NB4 (cell line): ENCODE measurements at regions not wholly inside any gene's neighbourhood (a gene's known extent, or its start where the extent isn't known, plus 50 kb on each side); places are given as distances from the start of the nearest gene placed in this dataset.

Experiments used
- POLR2A ChIP-seq: IDR thresholded peaks from 2 replicates; pipeline ENCODE4 v1.6.1; 2011; ENCODE audit warnings: mild to moderate bottlenecking; ENCODE audit not compliant: insufficient read length; ENCODE audit errors: extremely low read depth
- TF ChIP-seq, protein P1 (sequence below): IDR thresholded peaks from one replicate; pipeline ENCODE4 v1.5.1; 2012; ENCODE audit warnings: low read depth, low read length

GRCh38 chr1:221525749-221526148, 216.1 kb downstream of the DUSP10 start:
- TF ChIP-seq, protein P1, sequence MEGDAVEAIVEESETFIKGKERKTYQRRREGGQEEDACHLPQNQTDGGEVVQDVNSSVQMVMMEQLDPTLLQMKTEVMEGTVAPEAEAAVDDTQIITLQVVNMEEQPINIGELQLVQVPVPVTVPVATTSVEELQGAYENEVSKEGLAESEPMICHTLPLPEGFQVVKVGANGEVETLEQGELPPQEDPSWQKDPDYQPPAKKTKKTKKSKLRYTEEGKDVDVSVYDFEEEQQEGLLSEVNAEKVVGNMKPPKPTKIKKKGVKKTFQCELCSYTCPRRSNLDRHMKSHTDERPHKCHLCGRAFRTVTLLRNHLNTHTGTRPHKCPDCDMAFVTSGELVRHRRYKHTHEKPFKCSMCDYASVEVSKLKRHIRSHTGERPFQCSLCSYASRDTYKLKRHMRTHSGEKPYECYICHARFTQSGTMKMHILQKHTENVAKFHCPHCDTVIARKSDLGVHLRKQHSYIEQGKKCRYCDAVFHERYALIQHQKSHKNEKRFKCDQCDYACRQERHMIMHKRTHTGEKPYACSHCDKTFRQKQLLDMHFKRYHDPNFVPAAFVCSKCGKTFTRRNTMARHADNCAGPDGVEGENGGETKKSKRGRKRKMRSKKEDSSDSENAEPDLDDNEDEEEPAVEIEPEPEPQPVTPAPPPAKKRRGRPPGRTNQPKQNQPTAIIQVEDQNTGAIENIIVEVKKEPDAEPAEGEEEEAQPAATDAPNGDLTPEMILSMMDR = no peak
- no peak for TF ChIP-seq POLR2A
